GM23338 (cell line): ENCODE measurements at regions not wholly inside any gene's neighbourhood (a gene's known extent, or its start where the extent isn't known, plus 50 kb on each side); places are given as distances from the start of the nearest gene placed in this dataset.

ENCODE experiments used
- ATAC-seq: fragments of 200-7000 bp; cut with Tn5 transposase; 3 replicates; pipeline ENCODE4 v1.9.1; 2020
- DNase-seq: peaks from one replicate; pipeline ENCODE4 v3.0.0-alpha.2; 2015; ENCODE audit warnings: low spot score
- H2AFZ ChIP-seq: fragments of 200-600 bp; sonication (generic); 2 replicates; pipeline ENCODE4 v1.8.0; 2016; ENCODE audit warnings: antibody characterized with exemption, mild to moderate bottlenecking, moderate library complexity
- H3F3A ChIP-seq: fragments of 200-600 bp; sonication (generic); replicated peaks from 2 replicates; pipeline ENCODE4 v1.8.0; 2017; ENCODE audit warnings: antibody characterized with exemption, mixed run types, low read depth
- H3K27ac ChIP-seq: fragments of 200-600 bp; sonication (generic); 2 replicates; pipeline ENCODE4 v1.6.1; 2016; ENCODE audit warnings: low read depth
- H3K27me3 ChIP-seq: fragments of 200-600 bp; sonication (generic); 2 replicates; pipeline ENCODE4 v1.8.0; 2016; ENCODE audit warnings: mild to moderate bottlenecking, mixed run types, moderate library complexity; ENCODE audit not compliant: insufficient read depth
- H3K36me3 ChIP-seq: fragments of 200-600 bp; sonication (generic); 2 replicates; pipeline ENCODE4 v1.8.0; 2016; ENCODE audit warnings: mild to moderate bottlenecking; ENCODE audit not compliant: insufficient read depth
- H3K4me1 ChIP-seq: fragments of 200-600 bp; sonication (generic); 2 replicates; pipeline ENCODE4 v1.8.0; 2016; ENCODE audit warnings: mild to moderate bottlenecking, moderate library complexity; ENCODE audit not compliant: insufficient read depth
- H3K4me2 ChIP-seq: fragments of 200-600 bp; sonication (generic); 2 replicates; pipeline ENCODE4 v1.7.1; 2017; ENCODE audit warnings: mixed run types
- H3K4me3 ChIP-seq: fragments of 200-600 bp; sonication (generic); 2 replicates; pipeline ENCODE4 v1.6.1; 2016; ENCODE audit warnings: mixed run types
- H3K79me2 ChIP-seq: fragments of 200-600 bp; sonication (generic); replicated peaks from 2 replicates; pipeline ENCODE4 v1.8.0; 2017; ENCODE audit warnings: mild to moderate bottlenecking; ENCODE audit not compliant: insufficient read depth
- H3K9me2 ChIP-seq: fragments of 200-600 bp; sonication (generic); 2 replicates; pipeline ENCODE4 v1.8.0; 2017; ENCODE audit not compliant: insufficient read depth
- H4K20me1 ChIP-seq: fragments of 200-600 bp; sonication (generic); replicated peaks from 2 replicates; pipeline ENCODE4 v1.8.0; 2017; ENCODE audit warnings: mild to moderate bottlenecking; ENCODE audit not compliant: insufficient read depth
- H3K27ac Mint-ChIP-seq: 2 replicates; pipeline ENCODE4 v1.8.0; 2020; ENCODE audit warnings: inconsistent platforms, mild to moderate bottlenecking, moderate library complexity, mixed read lengths
- H3K27me3 Mint-ChIP-seq: 3 replicates; pipeline ENCODE4 v1.8.0; 2022; ENCODE audit warnings: low read depth, mild to moderate bottlenecking, moderate library complexity, mixed read lengths, inconsistent platforms; ENCODE audit not compliant: insufficient read depth, poor library complexity
- H3K36me3 Mint-ChIP-seq: 3 replicates; pipeline ENCODE4 v1.8.0; 2021; ENCODE audit warnings: low read depth, mild to moderate bottlenecking, inconsistent platforms, moderate library complexity, mixed read lengths
- H3K4me1 Mint-ChIP-seq: 3 replicates; pipeline ENCODE4 v1.8.0; 2020; ENCODE audit warnings: mild to moderate bottlenecking, inconsistent platforms, mixed read lengths
- H3K4me3 Mint-ChIP-seq: 3 replicates; pipeline ENCODE4 v1.8.0; 2021; ENCODE audit warnings: moderate library complexity, mild to moderate bottlenecking, inconsistent platforms, mixed read lengths
- H3K9me3 Mint-ChIP-seq: 3 replicates; pipeline ENCODE4 v1.8.0; 2020; ENCODE audit warnings: moderate library complexity, mild to moderate bottlenecking, inconsistent platforms, mixed read lengths
- CTCF ChIP-seq, 2 experiments: fragments of 200-600 bp in 1 of 2; sonication (generic) in 1 of 2; conservative IDR thresholded peaks; 2 replicates each; pipeline versions ENCODE4 v1.5.1 to v1.6.1; 2016 to 2017; ENCODE audit warnings: antibody characterized with exemption in 2 of 2, low read depth in 2 of 2, mild to moderate bottlenecking in 2 of 2, moderate library complexity in 1 of 2
- EZH2 ChIP-seq: fragments of 200-600 bp; sonication (generic); IDR thresholded peaks from one replicate; pipeline ENCODE4 v1.8.0; 2017; ENCODE audit warnings: antibody characterized with exemption, mild to moderate bottlenecking, low read depth; ENCODE audit not compliant: unreplicated experiment
- EZH2phosphoT487 ChIP-seq: fragments of 200-600 bp; sonication (generic); IDR thresholded peaks from one replicate; pipeline ENCODE4 v1.8.1; 2018; ENCODE audit warnings: antibody characterized with exemption; ENCODE audit not compliant: unreplicated experiment
- JUNB ChIP-seq: IDR thresholded peaks from one replicate; pipeline ENCODE4 v1.6.1; 2016; ENCODE audit warnings: antibody characterized with exemption; ENCODE audit not compliant: unreplicated experiment
- NANOG ChIP-seq: IDR thresholded peaks from 2 replicates; pipeline ENCODE4 v1.6.1; 2016; ENCODE audit warnings: antibody characterized with exemption, borderline replicate concordance
- ZNF331 ChIP-seq: fragments of 250-450 bp; sonication (Bioruptor Pico); IDR thresholded peaks from 2 replicates; pipeline ENCODE4 v1.5.0; 2020; ENCODE audit warnings: low read depth, mild to moderate bottlenecking, moderate library complexity
- TF ChIP-seq, protein P1 (sequence below): IDR thresholded peaks from 2 replicates; pipeline ENCODE4 v1.6.1; 2016; ENCODE audit warnings: antibody characterized with exemption

- Histone ChIP-seq H3K4me1 (no peaks in the 10 kb centered on the region), H3K36me3 (no peaks in the 10 kb centered on the region), H3K79me2 (no peaks in the 10 kb centered on the region), H3K4me3 (no peak overlapping the region), H3K27me3 (no peaks in the 10 kb centered on the region), H4K20me1 (no peaks in the 10 kb centered on the region), H2AFZ (no peak overlapping the region), H3K27ac (no peak overlapping the region), H3K4me2 (no peak overlapping the region), H3K9me2 (no peaks in the 10 kb centered on the region), H3F3A (no peaks in the 10 kb centered on the region)
- Mint-ChIP-seq H3K4me1 (no peaks in the 10 kb centered on the region), H3K36me3 (no peaks in the 10 kb centered on the region), H3K27me3 (no peaks in the 10 kb centered on the region), H3K9me3 (peaks cover 4% of the 10 kb centered on the region; the same call in 2 of the 3 replicates), H3K27ac (no peak overlapping the region), H3K4me3 (no peak overlapping the region)
- no peak for TF ChIP-seq NANOG
- DNase-seq (no peak), ATAC-seq (no peak)
These were observed 448.9 kb upstream of the FAR2 start for GRCh38 chr12:28700161-28700560.

DNA sequence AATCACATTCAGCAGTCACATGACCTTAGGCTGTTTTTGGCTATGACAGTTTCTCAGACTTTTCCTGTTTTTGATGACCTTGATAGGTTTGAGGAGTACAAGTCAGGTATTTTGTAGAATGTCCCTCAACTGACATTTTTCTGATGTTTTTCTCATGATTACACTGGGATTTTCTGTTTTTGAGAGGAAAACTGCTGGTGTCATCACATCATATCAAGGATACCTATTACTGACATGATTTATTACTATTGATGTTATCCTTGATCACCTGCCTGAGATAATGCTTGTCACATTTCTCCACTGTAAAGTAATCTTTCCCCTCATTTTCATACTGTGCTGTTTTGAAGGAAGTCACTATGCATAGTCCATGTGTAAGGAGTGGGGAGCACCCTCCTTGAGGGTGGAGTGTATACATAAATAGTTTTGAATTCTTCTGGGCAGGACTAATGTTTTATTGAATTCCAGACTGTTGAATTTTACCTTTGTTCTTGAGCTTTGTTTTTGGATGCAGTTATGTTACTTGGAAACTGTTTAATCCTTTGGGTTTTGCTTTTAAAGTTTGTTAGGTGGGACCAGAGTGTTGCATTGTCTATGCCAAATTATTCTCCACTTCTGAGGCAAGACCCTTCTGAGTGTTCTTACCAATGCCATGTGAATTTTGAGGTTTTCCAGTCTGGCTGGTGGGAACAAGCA lies 444.5 kb upstream of the FAR2 start:
- H3K36me3 ChIP-seq = no peaks in the 10 kb centered on the region
- H3K4me3 ChIP-seq = no peak overlapping the region
- Mint-ChIP-seq H3K36me3 (no peaks in the 10 kb centered on the region), H3K27ac (no peak overlapping the region), H3K4me3 (no peak overlapping the region), H3K9me3 (peaks cover 4% of the 10 kb centered on the region; the same call in 1 of the 3 replicates), H3K4me1 (no peaks in the 10 kb centered on the region), H3K27me3 (peaks cover 2% of the 10 kb centered on the region)
- DNase-seq (no peak), ATAC-seq (no peak)
- no peak overlapping the region for H3K27ac ChIP-seq
- H3K4me1 ChIP-seq = no peaks in the 10 kb centered on the region
- peaks cover 4% of the 10 kb centered on the region; the same call in 1 of the 2 replicates for H3K9me2 ChIP-seq
- TF ChIP-seq, protein P1, sequence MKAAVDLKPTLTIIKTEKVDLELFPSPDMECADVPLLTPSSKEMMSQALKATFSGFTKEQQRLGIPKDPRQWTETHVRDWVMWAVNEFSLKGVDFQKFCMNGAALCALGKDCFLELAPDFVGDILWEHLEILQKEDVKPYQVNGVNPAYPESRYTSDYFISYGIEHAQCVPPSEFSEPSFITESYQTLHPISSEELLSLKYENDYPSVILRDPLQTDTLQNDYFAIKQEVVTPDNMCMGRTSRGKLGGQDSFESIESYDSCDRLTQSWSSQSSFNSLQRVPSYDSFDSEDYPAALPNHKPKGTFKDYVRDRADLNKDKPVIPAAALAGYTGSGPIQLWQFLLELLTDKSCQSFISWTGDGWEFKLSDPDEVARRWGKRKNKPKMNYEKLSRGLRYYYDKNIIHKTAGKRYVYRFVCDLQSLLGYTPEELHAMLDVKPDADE = no peak
- TF ChIP-seq EZH2 (no peak), ZNF331 (CRISPR knock-in tag) (no peak)
- H3K79me2 ChIP-seq = no peaks in the 10 kb centered on the region
- H4K20me1 ChIP-seq = no peaks in the 10 kb centered on the region
- H3K4me2 ChIP-seq = no peak overlapping the region
- no peak overlapping the region for H2AFZ ChIP-seq
- H3F3A ChIP-seq = no peaks in the 10 kb centered on the region
- H3K27me3 ChIP-seq = no peaks in the 10 kb centered on the region

GRCh38 chr12:28708918-28709371 lies 440.1 kb upstream of the FAR2 start:
- DNase-seq (no peak), ATAC-seq (no peak)
- no peaks in the 10 kb centered on the region; the same call in 2 of the 3 replicates for H3K9me3 Mint-ChIP-seq
- Histone ChIP-seq H3K27ac (no peak overlapping the region), H3K4me2 (no peak overlapping the region), H3K4me3 (no peak overlapping the region), H3K9me2 (peaks cover 4% of the 10 kb centered on the region; the same call in 1 of the 2 replicates), H3K4me1 (no peaks in the 10 kb centered on the region), H4K20me1 (no peaks in the 10 kb centered on the region), H3F3A (no peaks in the 10 kb centered on the region), H3K79me2 (no peaks in the 10 kb centered on the region), H3K27me3 (no peaks in the 10 kb centered on the region), H3K36me3 (no peaks in the 10 kb centered on the region), H2AFZ (no peak overlapping the region)
- no peaks in the 10 kb centered on the region for H3K36me3 Mint-ChIP-seq
- no peak overlapping the region for H3K27ac Mint-ChIP-seq
- H3K4me3 Mint-ChIP-seq = no peak overlapping the region
- H3K4me1 Mint-ChIP-seq = no peaks in the 10 kb centered on the region
- H3K27me3 Mint-ChIP-seq = peaks cover 2% of the 10 kb centered on the region
- no peak for TF ChIP-seq EZH2phosphoT487
- no peak for TF ChIP-seq ZNF331 (CRISPR knock-in tag)
- TF ChIP-seq JUNB = no peak
- TF ChIP-seq CTCF (conservative IDR thresholded peaks at IDR 0.05; ENCODE audit: low read depth in 2 of 2) = no peak
